A673 (cell line): ENCODE measurements at regions not wholly inside any gene's neighbourhood (a gene's known extent, or its start where the extent isn't known, plus 50 kb on each side); places are given as distances from the start of the nearest gene placed in this dataset.

Experiments used
- EZH2 ChIP-seq: fragments of 200-600 bp; sonication (generic); IDR thresholded peaks from 2 replicates; pipeline ENCODE4 v1.6.1; 2017; ENCODE audit warnings: borderline replicate concordance, low read depth, mild to moderate bottlenecking, mixed read lengths, antibody characterized with exemption, low read length; ENCODE audit not compliant: poor library complexity, severe bottlenecking
- TF ChIP-seq, protein P1 (sequence below): fragments of 300-800, 200-600 bp; sonication (generic); conservative IDR thresholded peaks from 2 replicates; pipeline ENCODE4 v1.5.1; 2017; ENCODE audit warnings: low read depth, mild to moderate bottlenecking, antibody characterized with exemption, low read length, moderate library complexity, mixed read lengths

DNA sequence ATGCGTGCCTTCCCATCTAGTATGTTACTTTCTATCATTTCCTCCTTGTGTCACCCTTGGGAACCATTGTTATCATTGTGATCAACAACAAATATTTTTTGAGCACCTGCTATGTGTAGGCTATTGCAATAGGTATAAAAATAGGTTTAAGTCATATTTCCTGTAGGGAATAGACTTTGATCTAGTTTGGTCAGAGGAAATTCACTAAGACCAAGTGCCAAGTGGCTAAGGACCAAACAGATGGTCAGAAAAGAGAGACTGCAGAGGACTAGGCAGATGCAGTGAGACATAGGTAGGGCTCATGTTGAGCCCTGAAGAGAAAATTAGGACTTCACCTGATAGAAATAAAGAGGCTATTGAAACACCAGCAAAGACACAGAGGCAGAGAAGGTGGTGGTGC, 430.0 kb upstream of the ADAMTSL1 start:
- TF ChIP-seq, protein P1, sequence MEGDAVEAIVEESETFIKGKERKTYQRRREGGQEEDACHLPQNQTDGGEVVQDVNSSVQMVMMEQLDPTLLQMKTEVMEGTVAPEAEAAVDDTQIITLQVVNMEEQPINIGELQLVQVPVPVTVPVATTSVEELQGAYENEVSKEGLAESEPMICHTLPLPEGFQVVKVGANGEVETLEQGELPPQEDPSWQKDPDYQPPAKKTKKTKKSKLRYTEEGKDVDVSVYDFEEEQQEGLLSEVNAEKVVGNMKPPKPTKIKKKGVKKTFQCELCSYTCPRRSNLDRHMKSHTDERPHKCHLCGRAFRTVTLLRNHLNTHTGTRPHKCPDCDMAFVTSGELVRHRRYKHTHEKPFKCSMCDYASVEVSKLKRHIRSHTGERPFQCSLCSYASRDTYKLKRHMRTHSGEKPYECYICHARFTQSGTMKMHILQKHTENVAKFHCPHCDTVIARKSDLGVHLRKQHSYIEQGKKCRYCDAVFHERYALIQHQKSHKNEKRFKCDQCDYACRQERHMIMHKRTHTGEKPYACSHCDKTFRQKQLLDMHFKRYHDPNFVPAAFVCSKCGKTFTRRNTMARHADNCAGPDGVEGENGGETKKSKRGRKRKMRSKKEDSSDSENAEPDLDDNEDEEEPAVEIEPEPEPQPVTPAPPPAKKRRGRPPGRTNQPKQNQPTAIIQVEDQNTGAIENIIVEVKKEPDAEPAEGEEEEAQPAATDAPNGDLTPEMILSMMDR = no peak
- TF ChIP-seq EZH2 = no peak
